Liver (tissue), 8 donors: ENCODE measurements at regions not wholly inside any gene's neighbourhood (a gene's known extent, or its start where the extent isn't known, plus 50 kb on each side); places are given as distances from the start of the nearest gene placed in this dataset.

Experiments
- DNase-seq: peaks from one replicate; pipeline ENCODE4 v3.0.0-alpha.2; 2017; ENCODE audit warnings: low spot score
- H3K27ac ChIP-seq, 2 donors: one replicate each; pipeline ENCODE4 v1.7.0; 2013; ENCODE audit warnings: inconsistent platforms in 2 of 2, low read length in 2 of 2, control low read depth in 1 of 2, low read depth in 1 of 2, mild to moderate bottlenecking in 1 of 2
- H3K27me3 ChIP-seq, 4 donors: one replicate each; pipeline versions ENCODE4 v1.6.1 to v1.7.0; 2013; ENCODE audit warnings: low read length in 3 of 4, inconsistent platforms in 1 of 4, mild to moderate bottlenecking in 1 of 4, moderate library complexity in 1 of 4; ENCODE audit not compliant: control insufficient read depth in 4 of 4, insufficient read depth in 4 of 4
- H3K36me3 ChIP-seq, 4 donors: one replicate each; pipeline versions ENCODE4 v1.6.1 to v1.7.0; 2013; ENCODE audit warnings: low read length in 3 of 4, mild to moderate bottlenecking in 3 of 4, low read depth in 1 of 4, moderate library complexity in 1 of 4; ENCODE audit not compliant: control insufficient read depth in 4 of 4, insufficient read depth in 3 of 4
- H3K4me1 ChIP-seq, 4 donors: one replicate each; pipeline versions ENCODE4 v1.6.1 to v1.7.0; 2013; ENCODE audit warnings: low read length in 3 of 4, mild to moderate bottlenecking in 3 of 4, moderate library complexity in 1 of 4; ENCODE audit not compliant: control insufficient read depth in 4 of 4, insufficient read depth in 4 of 4
- H3K4me3 ChIP-seq, 3 donors: one replicate each; pipeline versions ENCODE4 v1.6.1 to v1.7.0; 2013; ENCODE audit warnings: low read length in 3 of 3, control low read depth in 1 of 3, low read depth in 1 of 3, mild to moderate bottlenecking in 1 of 3
- H3K9ac ChIP-seq, 2 donors: one replicate each; pipeline ENCODE4 v1.7.0; 2013; ENCODE audit warnings: low read length in 2 of 2, mild to moderate bottlenecking in 2 of 2, moderate library complexity in 2 of 2, control low read depth in 1 of 2, low read depth in 1 of 2
- H3K9me3 ChIP-seq, 4 donors: one replicate each; pipeline versions ENCODE4 v1.6.1 to v1.7.0; 2013; ENCODE audit warnings: low read length in 3 of 4; ENCODE audit not compliant: control insufficient read depth in 4 of 4
- EGR1 ChIP-seq, 2 donors: IDR thresholded peaks; 2 replicates each; pipeline ENCODE4 v1.6.1; 2016 to 2018; ENCODE audit warnings: antibody characterized with exemption in 2 of 2, low read depth in 2 of 2
- FOXA1 ChIP-seq: IDR thresholded peaks from 2 replicates; pipeline ENCODE4 v1.6.1; 2016; ENCODE audit warnings: antibody characterized with exemption
- FOXA2 ChIP-seq: IDR thresholded peaks from 2 replicates; pipeline ENCODE4 v1.6.1; 2016; ENCODE audit warnings: antibody characterized with exemption
- GABPA ChIP-seq, 2 donors: IDR thresholded peaks in 1 of 2; conservative IDR thresholded peaks in 1 of 2; 2 replicates each; pipeline ENCODE4 v1.6.1; 2016; ENCODE audit warnings: antibody characterized with exemption in 2 of 2, mild to moderate bottlenecking in 1 of 2, moderate library complexity in 1 of 2
- HNF4A ChIP-seq, 2 donors: conservative IDR thresholded peaks; 2 replicates each; pipeline ENCODE4 v1.6.1; 2016; ENCODE audit warnings: antibody characterized with exemption in 2 of 2, mild to moderate bottlenecking in 2 of 2
- JUND ChIP-seq, 2 donors: IDR thresholded peaks; 2 replicates each; pipeline ENCODE4 v1.6.1; 2016; ENCODE audit warnings: antibody characterized with exemption in 2 of 2
- NR2F2 ChIP-seq: IDR thresholded peaks from 2 replicates; pipeline ENCODE4 v1.6.1; 2016; ENCODE audit warnings: antibody characterized with exemption
- RAD21 ChIP-seq, 2 donors: IDR thresholded peaks; 2 replicates each; pipeline ENCODE4 v1.6.1; 2016; ENCODE audit warnings: antibody characterized with exemption in 2 of 2, mild to moderate bottlenecking in 2 of 2
- RXRA ChIP-seq, 2 donors: IDR thresholded peaks; 2 replicates each; pipeline ENCODE4 v1.6.1; 2017 to 2018; ENCODE audit warnings: antibody characterized with exemption in 2 of 2, mild to moderate bottlenecking in 1 of 2
- SP1 ChIP-seq: IDR thresholded peaks from 2 replicates; pipeline ENCODE4 v1.6.1; 2018; ENCODE audit warnings: antibody characterized with exemption, mild to moderate bottlenecking
- TAF1 ChIP-seq: conservative IDR thresholded peaks from 2 replicates; pipeline ENCODE4 v1.6.1; 2016; ENCODE audit warnings: antibody characterized with exemption, mild to moderate bottlenecking
- YY1 ChIP-seq: IDR thresholded peaks from 2 replicates; pipeline ENCODE4 v1.6.1; 2016; ENCODE audit warnings: antibody characterized with exemption, mild to moderate bottlenecking
- WGBS: extraction: QIAGEN DNeasy Blood & Tissue Kit; methylation state at CpG from one replicate; pipeline ENCODE4 v1.1.7; 2013; 5-methylcytosine and 5-hydroxymethylcytosine counted together
- TF ChIP-seq, protein P1 (sequence below): IDR thresholded peaks from 2 replicates; pipeline ENCODE4 v1.6.1; 2016; ENCODE audit warnings: antibody characterized with exemption
- TF ChIP-seq, protein P2 (sequence below): IDR thresholded peaks from 2 replicates; pipeline ENCODE4 v1.6.1; 2016; ENCODE audit warnings: antibody characterized with exemption
- TF ChIP-seq, protein P3 (sequence below): IDR thresholded peaks from 2 replicates; pipeline ENCODE4 v1.6.1; 2016; ENCODE audit warnings: antibody characterized with exemption
- TF ChIP-seq, protein P4 (sequence below): fragments of 150-350 bp; IDR thresholded peaks from 2 replicates; pipeline ENCODE4 v1.5.1; 2017; ENCODE audit warnings: improper control_type of control experiment, low read depth, low read length; ENCODE audit not compliant: missing input control
- TF ChIP-seq, protein P5 (sequence below): IDR thresholded peaks from 2 replicates; pipeline ENCODE4 v1.6.1; 2016; ENCODE audit warnings: antibody characterized with exemption, mild to moderate bottlenecking
- donor health status: healthy.
- donor health status: healthy.
- donor health status: healthy.
- donor health status: healthy.
- donor health status: healthy.

DNA sequence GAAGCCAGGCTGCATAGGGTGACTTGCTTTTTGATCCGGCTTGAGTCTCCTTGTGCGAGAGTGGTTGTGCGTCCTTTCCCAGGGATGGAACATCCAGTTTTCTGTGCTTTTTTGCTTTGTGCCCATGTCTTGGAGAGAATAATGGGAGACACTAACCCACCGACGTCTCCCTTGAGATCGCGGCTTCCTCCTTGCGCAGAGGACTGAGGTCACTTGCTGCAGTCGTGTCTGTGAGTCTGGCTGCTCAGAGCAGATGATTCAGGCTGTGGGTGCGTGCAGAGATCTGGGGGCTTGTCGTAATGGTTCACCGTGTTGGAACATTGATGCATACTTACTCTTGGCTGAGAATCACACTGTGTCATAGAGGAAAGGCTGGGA is 164.5 kb upstream of the CACNA1E start:
- Histone ChIP-seq H3K36me3 (no peaks in the 10 kb centered on the region), H3K4me3 (no peak overlapping the region), H3K9ac (no peak overlapping the region), H3K9me3 (no peaks in the 10 kb centered on the region), H3K27me3 (peaks cover 3 to 37% (median 7%) of the 10 kb centered on the region in 4 donors), H3K4me1 (peaks cover 0 to 10% (median 2%) of the 10 kb centered on the region in 4 donors), H3K27ac (no peak overlapping the region)
- no peak for DNase-seq
- WGBS: 11% methylated on average over 12 of the region's 12 CpGs
- TF ChIP-seq, protein P1, sequence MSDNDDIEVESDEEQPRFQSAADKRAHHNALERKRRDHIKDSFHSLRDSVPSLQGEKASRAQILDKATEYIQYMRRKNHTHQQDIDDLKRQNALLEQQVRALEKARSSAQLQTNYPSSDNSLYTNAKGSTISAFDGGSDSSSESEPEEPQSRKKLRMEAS: no peak
- no peak for TF ChIP-seq EGR1 (IDR thresholded peaks at IDR 0.05; ENCODE audit: low read depth in 2 of 2)
- TF ChIP-seq SP1: no peak
- TF ChIP-seq, protein P2, sequence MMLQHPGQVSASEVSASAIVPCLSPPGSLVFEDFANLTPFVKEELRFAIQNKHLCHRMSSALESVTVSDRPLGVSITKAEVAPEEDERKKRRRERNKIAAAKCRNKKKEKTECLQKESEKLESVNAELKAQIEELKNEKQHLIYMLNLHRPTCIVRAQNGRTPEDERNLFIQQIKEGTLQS: no peak
- TF ChIP-seq, protein P3, sequence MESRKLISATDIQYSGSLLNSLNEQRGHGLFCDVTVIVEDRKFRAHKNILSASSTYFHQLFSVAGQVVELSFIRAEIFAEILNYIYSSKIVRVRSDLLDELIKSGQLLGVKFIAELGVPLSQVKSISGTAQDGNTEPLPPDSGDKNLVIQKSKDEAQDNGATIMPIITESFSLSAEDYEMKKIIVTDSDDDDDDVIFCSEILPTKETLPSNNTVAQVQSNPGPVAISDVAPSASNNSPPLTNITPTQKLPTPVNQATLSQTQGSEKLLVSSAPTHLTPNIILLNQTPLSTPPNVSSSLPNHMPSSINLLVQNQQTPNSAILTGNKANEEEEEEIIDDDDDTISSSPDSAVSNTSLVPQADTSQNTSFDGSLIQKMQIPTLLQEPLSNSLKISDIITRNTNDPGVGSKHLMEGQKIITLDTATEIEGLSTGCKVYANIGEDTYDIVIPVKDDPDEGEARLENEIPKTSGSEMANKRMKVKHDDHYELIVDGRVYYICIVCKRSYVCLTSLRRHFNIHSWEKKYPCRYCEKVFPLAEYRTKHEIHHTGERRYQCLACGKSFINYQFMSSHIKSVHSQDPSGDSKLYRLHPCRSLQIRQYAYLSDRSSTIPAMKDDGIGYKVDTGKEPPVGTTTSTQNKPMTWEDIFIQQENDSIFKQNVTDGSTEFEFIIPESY: no peak
- TF ChIP-seq, protein P4, sequence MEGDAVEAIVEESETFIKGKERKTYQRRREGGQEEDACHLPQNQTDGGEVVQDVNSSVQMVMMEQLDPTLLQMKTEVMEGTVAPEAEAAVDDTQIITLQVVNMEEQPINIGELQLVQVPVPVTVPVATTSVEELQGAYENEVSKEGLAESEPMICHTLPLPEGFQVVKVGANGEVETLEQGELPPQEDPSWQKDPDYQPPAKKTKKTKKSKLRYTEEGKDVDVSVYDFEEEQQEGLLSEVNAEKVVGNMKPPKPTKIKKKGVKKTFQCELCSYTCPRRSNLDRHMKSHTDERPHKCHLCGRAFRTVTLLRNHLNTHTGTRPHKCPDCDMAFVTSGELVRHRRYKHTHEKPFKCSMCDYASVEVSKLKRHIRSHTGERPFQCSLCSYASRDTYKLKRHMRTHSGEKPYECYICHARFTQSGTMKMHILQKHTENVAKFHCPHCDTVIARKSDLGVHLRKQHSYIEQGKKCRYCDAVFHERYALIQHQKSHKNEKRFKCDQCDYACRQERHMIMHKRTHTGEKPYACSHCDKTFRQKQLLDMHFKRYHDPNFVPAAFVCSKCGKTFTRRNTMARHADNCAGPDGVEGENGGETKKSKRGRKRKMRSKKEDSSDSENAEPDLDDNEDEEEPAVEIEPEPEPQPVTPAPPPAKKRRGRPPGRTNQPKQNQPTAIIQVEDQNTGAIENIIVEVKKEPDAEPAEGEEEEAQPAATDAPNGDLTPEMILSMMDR: no peak

DNA sequence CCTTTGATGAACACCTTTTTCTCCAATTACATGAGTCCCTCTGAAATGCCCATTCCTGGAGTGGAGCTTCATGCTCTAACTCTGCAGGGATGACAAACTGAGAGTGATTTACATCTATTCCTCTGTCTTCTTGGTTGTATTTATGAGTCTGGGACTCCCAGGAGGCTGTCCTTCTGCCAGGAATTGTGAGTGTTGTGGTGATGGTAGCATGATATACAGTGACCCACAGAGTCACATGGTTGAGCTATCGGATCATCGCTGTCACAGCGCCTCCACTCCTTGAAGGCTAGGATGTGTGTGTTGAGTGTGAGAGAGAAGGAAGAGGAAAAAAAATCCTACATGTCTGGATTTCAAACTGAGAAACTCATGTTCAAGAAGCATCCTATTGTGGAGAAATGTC is 163.4 kb upstream of the CACNA1E start:
- peaks cover 3 to 38% (median 7%) of the 10 kb centered on the region in 4 donors for H3K27me3 ChIP-seq
- 65% methylated on average over 3 of the region's 3 CpGs for WGBS

More for the DNA sequence above, 163.4 kb upstream of the CACNA1E start:
- no peak for DNase-seq
- Histone ChIP-seq H3K4me1 (peaks cover 0 to 10% (median 2%) of the 10 kb centered on the region in 4 donors), H3K27ac (no peak overlapping the region), H3K9me3 (no peaks in the 10 kb centered on the region), H3K4me3 (no peak overlapping the region), H3K9ac (no peak overlapping the region), H3K36me3 (no peaks in the 10 kb centered on the region)
- TF ChIP-seq GABPA (IDR thresholded peaks at IDR 0.05 in 1 of 2, conservative IDR thresholded peaks at IDR 0.05 in 1 of 2) (no peak), NR2F2 (no peak), TAF1 (no peak), FOXA2 (no peak), HNF4A (conservative IDR thresholded peaks at IDR 0.05) (no peak), JUND (IDR thresholded peaks at IDR 0.05) (no peak), RXRA (IDR thresholded peaks at IDR 0.05) (no peak), RAD21 (IDR thresholded peaks at IDR 0.05) (no peak), FOXA1 (no peak), YY1 (no peak), SP1 (no peak)
- TF ChIP-seq, protein P5, sequence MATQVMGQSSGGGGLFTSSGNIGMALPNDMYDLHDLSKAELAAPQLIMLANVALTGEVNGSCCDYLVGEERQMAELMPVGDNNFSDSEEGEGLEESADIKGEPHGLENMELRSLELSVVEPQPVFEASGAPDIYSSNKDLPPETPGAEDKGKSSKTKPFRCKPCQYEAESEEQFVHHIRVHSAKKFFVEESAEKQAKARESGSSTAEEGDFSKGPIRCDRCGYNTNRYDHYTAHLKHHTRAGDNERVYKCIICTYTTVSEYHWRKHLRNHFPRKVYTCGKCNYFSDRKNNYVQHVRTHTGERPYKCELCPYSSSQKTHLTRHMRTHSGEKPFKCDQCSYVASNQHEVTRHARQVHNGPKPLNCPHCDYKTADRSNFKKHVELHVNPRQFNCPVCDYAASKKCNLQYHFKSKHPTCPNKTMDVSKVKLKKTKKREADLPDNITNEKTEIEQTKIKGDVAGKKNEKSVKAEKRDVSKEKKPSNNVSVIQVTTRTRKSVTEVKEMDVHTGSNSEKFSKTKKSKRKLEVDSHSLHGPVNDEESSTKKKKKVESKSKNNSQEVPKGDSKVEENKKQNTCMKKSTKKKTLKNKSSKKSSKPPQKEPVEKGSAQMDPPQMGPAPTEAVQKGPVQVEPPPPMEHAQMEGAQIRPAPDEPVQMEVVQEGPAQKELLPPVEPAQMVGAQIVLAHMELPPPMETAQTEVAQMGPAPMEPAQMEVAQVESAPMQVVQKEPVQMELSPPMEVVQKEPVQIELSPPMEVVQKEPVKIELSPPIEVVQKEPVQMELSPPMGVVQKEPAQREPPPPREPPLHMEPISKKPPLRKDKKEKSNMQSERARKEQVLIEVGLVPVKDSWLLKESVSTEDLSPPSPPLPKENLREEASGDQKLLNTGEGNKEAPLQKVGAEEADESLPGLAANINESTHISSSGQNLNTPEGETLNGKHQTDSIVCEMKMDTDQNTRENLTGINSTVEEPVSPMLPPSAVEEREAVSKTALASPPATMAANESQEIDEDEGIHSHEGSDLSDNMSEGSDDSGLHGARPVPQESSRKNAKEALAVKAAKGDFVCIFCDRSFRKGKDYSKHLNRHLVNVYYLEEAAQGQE: no peak
- TF ChIP-seq, protein P1: no peak
- TF ChIP-seq, protein P2: no peak
- TF ChIP-seq, protein P3: no peak
- TF ChIP-seq, protein P4: no peak
